ENCODE measurements at regions not wholly inside any gene's neighbourhood (a gene's known extent, or its start where the extent isn't known, plus 50 kb on each side); places are given as distances from the start of the nearest gene placed in this dataset.
"Not testable (repeated sequence)": the region's sequence is repeated elsewhere in the genome, so short reads cannot be mapped to it uniquely, and the experiment has no call there.

DNA sequence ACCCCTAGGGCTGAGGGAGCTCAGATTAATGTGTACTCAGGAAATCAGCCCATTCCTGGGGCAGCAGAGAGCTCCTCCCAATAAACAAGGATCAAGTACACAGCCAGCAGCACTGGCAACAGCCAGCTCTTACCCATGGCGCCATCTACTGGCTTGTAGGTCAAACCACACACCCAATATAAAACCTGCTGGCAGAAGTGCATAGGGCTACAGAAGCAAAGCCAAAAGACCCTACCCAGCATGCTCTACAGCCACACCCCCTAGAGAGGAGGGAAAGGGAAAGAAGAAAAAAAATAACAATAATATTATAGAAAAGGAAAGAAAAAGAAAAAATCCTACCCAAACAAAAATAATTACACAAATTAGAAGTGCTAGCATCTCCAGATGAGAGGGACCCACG, 127.5 kb upstream of the PABPC3 start:
- not testable (repeated sequence) for H3K27me3 ChIP-seq; H3K4me1 ChIP-seq (ENCODE audit: control insufficient read depth in 1 of 2, insufficient read depth in 1 of 2, low read depth in 1 of 2, low read length in 1 of 2); H3K4me3 ChIP-seq (ENCODE audit: low read depth in 1 of 2, low read length in 1 of 2); H3K9me3 ChIP-seq; H3K36me3 ChIP-seq; H3K27ac ChIP-seq

DNA sequence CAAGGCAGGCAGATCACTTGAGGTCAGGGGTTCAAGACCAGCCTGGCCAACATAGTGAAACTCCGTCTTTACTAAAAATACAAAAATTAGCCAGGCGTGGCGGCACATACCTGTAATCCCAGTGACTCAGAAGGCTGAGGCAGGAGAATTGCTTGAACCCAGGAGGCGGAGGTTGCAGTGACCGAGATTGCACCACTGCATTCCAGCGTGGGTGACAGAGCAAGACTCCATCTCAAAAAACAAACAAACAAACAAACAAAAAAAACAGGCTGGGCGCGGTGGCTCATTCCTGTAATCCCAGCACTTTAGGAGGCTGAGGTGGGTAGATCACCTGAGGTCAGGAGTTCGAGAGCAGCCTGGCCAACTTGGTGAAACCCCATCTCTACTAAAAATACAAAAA, 122.8 kb upstream of the PABPC3 start:
- H3K27me3 ChIP-seq; H3K4me1 ChIP-seq (ENCODE audit: control insufficient read depth in 1 of 2, insufficient read depth in 1 of 2, low read depth in 1 of 2, low read length in 1 of 2); H3K36me3 ChIP-seq; H3K9me3 ChIP-seq; H3K4me3 ChIP-seq (ENCODE audit: low read depth in 1 of 2, low read length in 1 of 2); H3K27ac ChIP-seq: not testable (repeated sequence)

DNA sequence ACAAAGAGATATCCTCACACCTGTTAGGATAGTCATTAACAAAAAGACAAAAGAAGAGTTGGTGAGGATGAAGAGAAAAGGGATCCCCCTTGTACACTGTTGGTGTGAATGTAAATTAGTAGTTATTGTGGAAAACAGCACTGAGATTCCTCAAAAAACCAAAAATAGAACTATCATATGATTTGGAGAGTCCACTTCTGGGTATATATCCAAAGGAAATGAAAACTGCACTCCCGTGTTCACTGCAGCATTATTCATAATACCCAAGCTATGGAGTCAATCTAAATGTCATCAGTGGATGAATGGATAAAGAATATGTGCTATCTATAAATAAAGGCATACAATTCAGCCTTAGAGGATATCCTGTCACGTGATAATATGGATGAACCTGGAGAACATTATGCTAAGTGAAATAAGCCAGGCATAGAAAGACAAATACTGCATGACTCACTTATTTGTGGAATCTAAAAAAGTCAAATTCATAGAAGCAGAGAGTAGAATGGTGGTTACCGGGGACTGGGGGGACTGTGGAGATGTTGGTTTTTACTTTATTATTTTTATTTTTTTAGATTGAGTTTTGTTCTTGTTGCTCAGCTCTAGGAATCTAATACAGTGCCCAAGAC, 114.6 kb upstream of the PABPC3 start:
- not testable (repeated sequence) for H3K4me3 ChIP-seq (ENCODE audit: low read depth in 1 of 2, low read length in 1 of 2); H3K36me3 ChIP-seq; H3K27ac ChIP-seq; H3K9me3 ChIP-seq; H3K4me1 ChIP-seq (ENCODE audit: control insufficient read depth in 1 of 2, insufficient read depth in 1 of 2, low read depth in 1 of 2, low read length in 1 of 2)
- H3K27me3 ChIP-seq: peaks cover 11% of the 10 kb centered on the region

DNA sequence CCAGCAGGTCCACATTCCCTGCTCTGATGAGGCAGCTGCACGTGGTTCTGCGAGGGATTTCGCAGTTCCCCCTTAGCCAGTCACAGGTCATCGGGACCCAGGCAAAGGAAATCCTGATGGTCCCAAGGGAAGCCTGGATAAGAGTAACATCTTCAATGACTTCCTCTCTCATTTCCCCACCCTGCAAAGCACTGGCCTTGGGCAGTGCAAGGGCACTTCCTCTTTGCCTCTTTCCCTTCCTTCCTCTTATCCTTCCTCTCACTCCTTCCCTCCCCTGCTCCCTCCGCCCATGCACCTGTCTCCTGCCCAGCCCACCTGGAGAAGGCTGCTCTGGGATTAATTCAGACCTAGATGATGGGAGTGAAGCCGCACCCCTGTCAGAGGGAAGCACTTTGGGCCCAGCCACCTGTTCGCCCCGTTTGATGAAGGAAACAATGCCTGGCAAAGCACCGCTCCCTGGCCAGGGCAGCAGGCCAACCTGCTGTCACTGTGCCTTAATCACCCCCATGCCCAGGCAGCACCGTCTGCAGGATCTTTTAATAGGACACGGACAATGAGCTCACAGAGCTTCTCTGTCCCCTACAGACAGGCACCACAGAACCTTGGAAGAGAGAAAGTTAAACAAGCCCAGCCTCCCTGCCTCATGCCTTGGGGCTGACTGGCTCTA, 113.5 kb upstream of the PABPC3 start:
- Histone ChIP-seq H3K27me3 (peaks cover 23% of the 10 kb centered on the region), H3K4me1 (ENCODE audit: control insufficient read depth in 1 of 2, insufficient read depth in 1 of 2, low read depth in 1 of 2, low read length in 1 of 2) (no peaks in the 10 kb centered on the region), H3K27ac (no peak overlapping the region), H3K9me3 (no peaks in the 10 kb centered on the region), H3K4me3 (ENCODE audit: low read depth in 1 of 2, low read length in 1 of 2) (no peak overlapping the region), H3K36me3 (no peaks in the 10 kb centered on the region)
- TF ChIP-seq, protein P1, sequence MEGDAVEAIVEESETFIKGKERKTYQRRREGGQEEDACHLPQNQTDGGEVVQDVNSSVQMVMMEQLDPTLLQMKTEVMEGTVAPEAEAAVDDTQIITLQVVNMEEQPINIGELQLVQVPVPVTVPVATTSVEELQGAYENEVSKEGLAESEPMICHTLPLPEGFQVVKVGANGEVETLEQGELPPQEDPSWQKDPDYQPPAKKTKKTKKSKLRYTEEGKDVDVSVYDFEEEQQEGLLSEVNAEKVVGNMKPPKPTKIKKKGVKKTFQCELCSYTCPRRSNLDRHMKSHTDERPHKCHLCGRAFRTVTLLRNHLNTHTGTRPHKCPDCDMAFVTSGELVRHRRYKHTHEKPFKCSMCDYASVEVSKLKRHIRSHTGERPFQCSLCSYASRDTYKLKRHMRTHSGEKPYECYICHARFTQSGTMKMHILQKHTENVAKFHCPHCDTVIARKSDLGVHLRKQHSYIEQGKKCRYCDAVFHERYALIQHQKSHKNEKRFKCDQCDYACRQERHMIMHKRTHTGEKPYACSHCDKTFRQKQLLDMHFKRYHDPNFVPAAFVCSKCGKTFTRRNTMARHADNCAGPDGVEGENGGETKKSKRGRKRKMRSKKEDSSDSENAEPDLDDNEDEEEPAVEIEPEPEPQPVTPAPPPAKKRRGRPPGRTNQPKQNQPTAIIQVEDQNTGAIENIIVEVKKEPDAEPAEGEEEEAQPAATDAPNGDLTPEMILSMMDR (IDR thresholded peaks at IDR 0.05): no peak

DNA sequence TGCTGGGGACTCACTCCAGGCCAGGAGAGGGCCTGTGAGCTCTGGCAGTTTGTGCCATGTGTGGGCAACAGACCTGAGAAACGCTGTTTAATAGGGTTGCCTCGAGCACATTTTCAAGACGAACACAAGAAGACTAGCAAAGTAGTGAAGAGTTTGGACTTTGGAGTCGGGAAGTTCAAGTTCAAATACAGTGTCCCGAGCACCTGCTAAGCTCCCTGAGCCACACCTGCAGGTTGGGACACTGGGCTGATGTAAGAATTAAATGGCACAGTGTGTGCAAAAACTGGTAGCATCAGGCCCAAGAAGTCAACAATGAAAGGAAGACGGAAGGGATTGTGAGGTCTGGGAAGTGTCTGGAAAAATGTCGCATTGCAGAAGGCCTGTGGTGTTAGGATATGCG, 112.8 kb upstream of the PABPC3 start:
- Histone ChIP-seq H3K27me3 (peaks cover 29% of the 10 kb centered on the region), H3K4me3 (ENCODE audit: low read depth in 1 of 2, low read length in 1 of 2) (no peak overlapping the region)

DNA sequence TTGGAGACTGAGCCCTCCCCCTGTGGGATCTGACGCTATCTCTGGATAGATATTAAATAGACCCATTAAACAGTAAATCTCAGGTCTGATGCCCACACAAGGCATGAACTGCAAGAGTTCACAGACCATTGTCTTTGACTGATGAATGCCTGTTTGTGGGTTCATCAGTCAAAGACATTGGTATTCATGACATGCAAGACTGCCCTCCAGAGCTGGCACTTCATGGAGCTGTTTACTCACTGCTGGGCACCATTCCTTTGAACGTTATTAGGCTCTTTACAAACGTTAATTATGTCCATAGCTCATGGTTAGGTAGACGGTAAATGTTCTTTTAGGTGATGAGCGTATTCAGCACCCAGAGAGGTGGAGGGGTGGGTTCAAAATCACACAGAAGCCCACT, 111.8 kb upstream of the PABPC3 start:
- Histone ChIP-seq H3K36me3 (no peaks in the 10 kb centered on the region), H3K27me3 (peaks cover 39% of the 10 kb centered on the region), H3K4me3 (ENCODE audit: low read depth in 1 of 2, low read length in 1 of 2) (no peak overlapping the region), H3K4me1 (ENCODE audit: control insufficient read depth in 1 of 2, insufficient read depth in 1 of 2, low read depth in 1 of 2, low read length in 1 of 2) (no peaks in the 10 kb centered on the region), H3K27ac (no peak overlapping the region), H3K9me3 (no peaks in the 10 kb centered on the region)
- TF ChIP-seq, protein P1 (IDR thresholded peaks at IDR 0.05): no peak

More for the DNA sequence above, 112.8 kb upstream of the PABPC3 start:
- Histone ChIP-seq H3K27ac (no peak overlapping the region), H3K4me1 (ENCODE audit: control insufficient read depth in 1 of 2, insufficient read depth in 1 of 2, low read depth in 1 of 2, low read length in 1 of 2) (no peaks in the 10 kb centered on the region), H3K36me3 (no peaks in the 10 kb centered on the region), H3K9me3 (no peaks in the 10 kb centered on the region)
- TF ChIP-seq, protein P1 (IDR thresholded peaks at IDR 0.05): no peak

DNA sequence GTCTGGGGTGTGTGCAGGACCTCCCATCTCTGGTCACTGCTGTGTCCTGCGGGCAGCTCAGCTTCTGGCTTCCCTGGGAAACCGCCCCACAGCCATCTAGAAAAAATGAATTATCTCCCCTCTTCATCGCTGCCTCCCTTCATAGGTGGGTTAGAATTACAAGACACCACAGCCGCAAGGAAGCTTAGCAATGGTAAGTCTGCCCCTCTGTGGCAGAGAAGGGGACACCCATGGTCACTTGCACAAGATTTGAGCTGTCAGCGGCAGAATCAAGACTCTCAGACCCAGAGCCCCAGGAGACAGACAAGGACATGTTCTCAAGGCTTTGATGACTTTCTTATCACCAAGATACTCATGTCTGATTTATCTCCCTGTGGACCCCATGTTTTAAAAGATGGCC, 110.8 kb upstream of the PABPC3 start:
- TF ChIP-seq, protein P1 (IDR thresholded peaks at IDR 0.05): no peak
- Histone ChIP-seq H3K36me3 (no peaks in the 10 kb centered on the region), H3K27ac (no peak overlapping the region), H3K9me3 (no peaks in the 10 kb centered on the region), H3K4me1 (ENCODE audit: control insufficient read depth in 1 of 2, insufficient read depth in 1 of 2, low read depth in 1 of 2, low read length in 1 of 2) (no peaks in the 10 kb centered on the region), H3K4me3 (ENCODE audit: low read depth in 1 of 2, low read length in 1 of 2) (no peak overlapping the region), H3K27me3 (peaks cover 48% of the 10 kb centered on the region)

Data from neutrophil (primary cell).